NT2/D1 (cell line): ENCODE measurements at regions not wholly inside any gene's neighbourhood (a gene's known extent, or its start where the extent isn't known, plus 50 kb on each side); places are given as distances from the start of the nearest gene placed in this dataset.

Source experiments
- SUZ12 ChIP-seq: IDR thresholded peaks from 2 replicates; pipeline ENCODE4 v1.6.1; 2011; ENCODE audit not compliant: insufficient read length, insufficient read depth; ENCODE audit errors: extremely low read depth
- YY1 ChIP-seq: IDR thresholded peaks from 2 replicates; pipeline ENCODE4 v1.6.1; 2011; ENCODE audit not compliant: insufficient read length, insufficient read depth
- ZNF274 ChIP-seq: IDR thresholded peaks from 2 replicates; pipeline ENCODE4 v1.6.1; 2011; ENCODE audit warnings: mild to moderate bottlenecking, low read depth, low read length

DNA sequence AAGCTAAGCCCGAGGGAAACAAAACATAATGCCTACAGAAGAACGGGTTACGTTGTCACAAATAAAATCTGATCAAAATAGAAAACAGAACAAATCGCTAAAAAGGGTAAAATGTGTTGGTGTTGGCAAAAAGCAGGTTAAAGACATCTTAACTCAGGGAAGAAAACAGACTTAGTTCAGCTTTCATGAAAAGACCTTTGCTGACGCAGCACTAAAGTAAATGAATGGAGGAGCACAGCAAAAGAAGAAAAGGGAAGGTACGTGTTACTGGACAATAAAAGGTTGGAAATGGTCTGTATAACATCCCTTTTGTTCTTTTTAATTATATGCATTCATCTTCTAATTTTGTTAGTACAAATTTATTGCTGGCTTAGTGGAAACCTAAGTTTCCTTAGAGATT lies 117.4 kb upstream of the DSEL start:
- TF ChIP-seq ZNF274 (no peak), SUZ12 (no peak), YY1 (no peak)
